Nephron progenitor cell (in vitro differentiated cells): ENCODE measurements at regions not wholly inside any gene's neighbourhood (a gene's known extent, or its start where the extent isn't known, plus 50 kb on each side); places are given as distances from the start of the nearest gene placed in this dataset.

Source experiments
- DNase-seq: peaks from one replicate; pipeline ENCODE4 v3.0.0; 2021
- H3K27ac Mint-ChIP-seq: 2 replicates; pipeline ENCODE4 v1.8.0; 2021; ENCODE audit warnings: mild to moderate bottlenecking, moderate library complexity, mixed read lengths
- H3K27me3 Mint-ChIP-seq: 2 replicates; pipeline ENCODE4 v1.8.0; 2021; ENCODE audit warnings: mild to moderate bottlenecking, low read depth, mixed read lengths; ENCODE audit not compliant: poor library complexity
- H3K36me3 Mint-ChIP-seq: 2 replicates; pipeline ENCODE4 v1.8.0; 2021; ENCODE audit warnings: low read depth, mixed read lengths
- H3K4me1 Mint-ChIP-seq: 2 replicates; pipeline ENCODE4 v1.8.0; 2021; ENCODE audit warnings: mixed read lengths
- H3K4me3 Mint-ChIP-seq: 2 replicates; pipeline ENCODE4 v1.8.0; 2021; ENCODE audit warnings: mild to moderate bottlenecking, moderate library complexity, mixed read lengths
- H3K9me3 Mint-ChIP-seq: 2 replicates; pipeline ENCODE4 v1.8.0; 2021; ENCODE audit warnings: mild to moderate bottlenecking, moderate library complexity, mixed read lengths
- TF ChIP-seq, protein P1 (sequence below): fragments of 200-600 bp; sonication (generic); IDR thresholded peaks from 2 replicates; pipeline ENCODE4 v1.5.0; 2021; ENCODE audit warnings: antibody characterized with exemption

DNA sequence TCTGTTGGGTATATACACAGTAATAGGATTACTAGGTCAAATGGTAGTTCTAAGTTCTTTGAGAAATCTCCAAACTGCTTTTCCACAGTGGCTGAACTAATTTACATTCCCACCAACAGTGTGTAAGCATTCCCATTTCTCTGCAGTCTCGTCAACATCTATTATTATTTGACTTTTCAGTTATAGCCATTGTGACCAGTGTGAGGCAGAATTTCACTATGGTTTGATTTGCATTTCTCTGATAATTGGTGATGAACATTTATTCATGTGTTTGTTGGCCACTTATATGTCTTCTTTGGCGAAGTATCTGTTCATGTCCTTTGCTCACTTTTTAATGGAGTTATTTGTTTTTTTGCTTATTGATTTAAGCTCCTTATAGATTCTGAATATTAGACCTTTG, 596.2 kb upstream of the DAB2 start:
- no peaks in the 10 kb centered on the region for H3K4me1 Mint-ChIP-seq
- H3K27ac Mint-ChIP-seq, result no peak overlapping the region
- peaks cover 4% of the 10 kb centered on the region for H3K27me3 Mint-ChIP-seq
- H3K9me3 Mint-ChIP-seq, result peaks cover 3% of the 10 kb centered on the region
- H3K4me3 Mint-ChIP-seq, result no peak overlapping the region
- no peak for DNase-seq
- no peaks in the 10 kb centered on the region for H3K36me3 Mint-ChIP-seq
- TF ChIP-seq, protein P1, sequence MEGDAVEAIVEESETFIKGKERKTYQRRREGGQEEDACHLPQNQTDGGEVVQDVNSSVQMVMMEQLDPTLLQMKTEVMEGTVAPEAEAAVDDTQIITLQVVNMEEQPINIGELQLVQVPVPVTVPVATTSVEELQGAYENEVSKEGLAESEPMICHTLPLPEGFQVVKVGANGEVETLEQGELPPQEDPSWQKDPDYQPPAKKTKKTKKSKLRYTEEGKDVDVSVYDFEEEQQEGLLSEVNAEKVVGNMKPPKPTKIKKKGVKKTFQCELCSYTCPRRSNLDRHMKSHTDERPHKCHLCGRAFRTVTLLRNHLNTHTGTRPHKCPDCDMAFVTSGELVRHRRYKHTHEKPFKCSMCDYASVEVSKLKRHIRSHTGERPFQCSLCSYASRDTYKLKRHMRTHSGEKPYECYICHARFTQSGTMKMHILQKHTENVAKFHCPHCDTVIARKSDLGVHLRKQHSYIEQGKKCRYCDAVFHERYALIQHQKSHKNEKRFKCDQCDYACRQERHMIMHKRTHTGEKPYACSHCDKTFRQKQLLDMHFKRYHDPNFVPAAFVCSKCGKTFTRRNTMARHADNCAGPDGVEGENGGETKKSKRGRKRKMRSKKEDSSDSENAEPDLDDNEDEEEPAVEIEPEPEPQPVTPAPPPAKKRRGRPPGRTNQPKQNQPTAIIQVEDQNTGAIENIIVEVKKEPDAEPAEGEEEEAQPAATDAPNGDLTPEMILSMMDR, result no peak

DNA sequence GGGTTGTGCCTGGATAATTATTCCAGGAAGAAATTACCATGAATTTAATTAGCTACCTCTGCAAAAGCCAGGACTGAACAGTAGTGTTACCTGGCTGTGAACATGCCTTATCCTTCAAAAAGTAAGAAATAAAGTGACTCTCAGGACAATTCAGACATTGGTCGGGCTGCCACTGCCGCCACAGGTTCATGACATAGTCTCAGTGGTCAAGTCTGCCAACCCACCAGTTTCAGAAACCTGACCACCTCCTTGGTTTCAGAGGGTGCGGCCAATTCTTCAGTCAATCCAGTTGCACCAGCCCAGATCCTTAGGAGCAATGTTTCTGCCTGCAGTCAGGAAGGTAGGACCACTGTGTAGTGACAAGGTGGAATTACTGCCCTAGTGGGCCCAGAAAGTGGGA, 593.1 kb upstream of the DAB2 start:
- Mint-ChIP-seq H3K4me3 (no peak overlapping the region), H3K4me1 (no peaks in the 10 kb centered on the region), H3K36me3 (no peaks in the 10 kb centered on the region), H3K27ac (no peak overlapping the region), H3K27me3 (peaks cover 4% of the 10 kb centered on the region), H3K9me3 (peaks cover 7% of the 10 kb centered on the region)
- DNase-seq, result no peak
- TF ChIP-seq, protein P1, result no peak

DNA sequence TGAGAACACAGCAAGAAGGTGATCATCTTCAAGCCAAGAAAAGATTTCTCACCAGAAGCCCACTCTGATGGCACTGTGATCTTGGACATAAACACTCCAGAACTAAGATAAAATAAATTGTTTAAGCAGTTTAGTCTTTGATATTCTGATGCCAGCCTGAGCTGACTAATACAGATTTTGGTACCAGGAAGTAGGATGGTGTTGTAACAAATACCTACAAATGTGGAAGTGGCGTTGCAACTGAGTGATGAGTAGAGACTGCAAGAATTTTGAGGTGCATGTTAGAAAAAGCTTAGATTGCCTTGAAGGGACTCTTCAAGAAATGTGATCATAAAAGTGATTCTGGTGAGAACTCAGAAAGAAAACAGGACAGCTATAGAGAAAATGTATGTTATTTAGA, 592.4 kb upstream of the DAB2 start:
- peaks cover 4% of the 10 kb centered on the region for H3K27me3 Mint-ChIP-seq
- no peak overlapping the region for H3K27ac Mint-ChIP-seq

DNA sequence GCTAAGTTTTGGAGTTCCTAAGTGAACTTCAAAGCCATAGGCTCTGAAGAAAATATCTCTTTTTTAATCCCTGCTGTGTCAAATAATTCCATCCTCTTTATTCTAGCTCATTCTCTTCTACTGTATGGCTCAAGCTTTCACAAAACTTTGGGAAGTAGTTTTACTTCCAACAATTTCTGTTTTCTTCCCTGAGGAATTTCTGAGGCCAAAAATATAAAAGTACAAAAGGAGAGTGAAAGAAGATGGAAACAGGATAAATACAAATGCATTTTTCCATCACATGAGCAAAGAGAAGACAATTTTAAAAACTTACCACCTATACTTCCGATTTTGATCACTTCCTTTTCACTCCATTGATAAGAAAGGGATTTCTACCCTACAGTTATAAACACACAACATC, 585.7 kb upstream of the DAB2 start:
- H3K9me3 Mint-ChIP-seq, result peaks cover 13% of the 10 kb centered on the region
- DNase-seq, result no peak
- H3K36me3 Mint-ChIP-seq, result no peaks in the 10 kb centered on the region
- TF ChIP-seq, protein P1, result no peak
- H3K4me3 Mint-ChIP-seq, result no peak overlapping the region
- H3K4me1 Mint-ChIP-seq, result no peaks in the 10 kb centered on the region
- no peaks in the 10 kb centered on the region for H3K27me3 Mint-ChIP-seq
- H3K27ac Mint-ChIP-seq, result no peak overlapping the region

More for the DNA sequence above, 592.4 kb upstream of the DAB2 start:
- no peak for DNase-seq
- Mint-ChIP-seq H3K4me3 (no peak overlapping the region), H3K9me3 (peaks cover 4% of the 10 kb centered on the region), H3K36me3 (no peaks in the 10 kb centered on the region), H3K4me1 (no peaks in the 10 kb centered on the region)
- TF ChIP-seq, protein P1, result no peak

DNA sequence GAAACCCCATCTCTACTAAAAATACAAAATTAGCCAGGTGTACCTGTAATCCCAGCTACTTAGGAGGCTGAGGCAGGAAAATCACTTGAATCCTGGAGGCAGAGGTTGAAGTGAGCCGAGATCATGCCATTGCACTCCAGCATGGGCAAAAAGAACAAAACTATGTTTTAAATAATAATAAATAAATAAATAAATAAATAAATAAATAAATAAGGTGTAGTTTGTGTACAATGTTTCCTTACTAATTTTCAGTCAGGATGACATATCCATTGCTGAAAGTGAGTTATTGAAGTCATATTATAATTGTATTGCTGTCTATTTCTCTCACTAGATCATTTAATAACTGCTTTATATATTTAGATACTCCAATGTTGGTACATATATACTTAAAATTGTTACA, 581.5 kb upstream of the DAB2 start:
- no peak for DNase-seq
- no peak overlapping the region for H3K4me3 Mint-ChIP-seq
- TF ChIP-seq, protein P1, result no peak
- H3K27ac Mint-ChIP-seq, result no peak overlapping the region
- no peaks in the 10 kb centered on the region for H3K4me1 Mint-ChIP-seq
- peaks cover 13% of the 10 kb centered on the region for H3K9me3 Mint-ChIP-seq
- no peaks in the 10 kb centered on the region for H3K27me3 Mint-ChIP-seq
- H3K36me3 Mint-ChIP-seq, result no peaks in the 10 kb centered on the region

DNA sequence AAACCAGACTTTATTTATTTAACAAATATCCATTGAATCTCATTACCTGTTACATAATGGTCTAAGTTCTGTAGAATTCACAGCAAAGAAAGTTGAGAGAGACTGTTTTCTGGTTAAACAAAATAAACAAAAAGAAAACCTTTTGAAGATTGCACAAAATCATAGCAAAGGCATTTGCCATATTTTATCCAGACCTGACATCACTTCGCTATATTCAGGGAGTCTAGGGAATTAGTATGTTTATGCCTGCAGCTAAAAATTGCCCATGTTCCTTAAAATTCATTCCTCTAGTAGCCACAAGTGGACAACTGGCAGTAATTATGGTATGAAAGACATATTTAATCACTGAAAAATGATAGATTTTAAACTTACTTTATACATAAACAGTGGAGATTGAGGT, 577.0 kb upstream of the DAB2 start:
- H3K4me1 Mint-ChIP-seq, result no peaks in the 10 kb centered on the region
- DNase-seq, result no peak
- no peak overlapping the region for H3K4me3 Mint-ChIP-seq
- TF ChIP-seq, protein P1, result no peak
- peaks cover 4% of the 10 kb centered on the region for H3K9me3 Mint-ChIP-seq
- H3K36me3 Mint-ChIP-seq, result no peaks in the 10 kb centered on the region
- H3K27me3 Mint-ChIP-seq, result no peaks in the 10 kb centered on the region
- no peak overlapping the region for H3K27ac Mint-ChIP-seq
